ENCODE measurements at regions not wholly inside any gene's neighbourhood (a gene's known extent, or its start where the extent isn't known, plus 50 kb on each side); places are given as distances from the start of the nearest gene placed in this dataset.

DNA sequence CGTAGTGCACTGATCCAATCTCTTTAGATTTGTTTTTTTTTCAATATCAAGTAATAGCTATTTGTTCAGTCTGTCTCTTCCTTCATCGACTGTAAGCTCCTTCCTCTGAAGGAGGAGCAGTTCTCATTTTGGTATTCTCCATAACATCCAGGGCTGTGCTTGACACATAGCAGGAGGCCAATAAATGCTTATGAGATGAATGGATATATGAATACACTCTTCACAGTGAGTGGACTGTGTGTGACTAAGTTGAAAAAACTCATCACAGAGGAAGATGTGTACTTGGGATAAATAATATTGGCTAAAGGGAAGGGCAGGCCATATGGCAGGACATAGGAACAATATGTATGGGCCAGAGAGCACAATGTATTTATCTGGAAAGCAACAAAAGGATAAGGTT lies 205.3 kb upstream of the PRICKLE1 start:
- dilution Hi-C loops (cut with MboI; ENCODE audit: extremely low pct_ligation_motif_present, low sequenced_read_pairs) = loop anchor here (25.0 kb wide), 1 partner anchor 492 kb away; no protein-coding TSS in a partner anchor
- Histone ChIP-seq H3K9ac (replicated peaks; ENCODE audit: extremely low read depth, insufficient read depth, low read length) (no peak overlapping the region), H2AFZ (ENCODE audit: low read depth, low read length) (no peak overlapping the region), H3K4me3 (replicated peaks in 1 of 3; ENCODE audit: insufficient read depth in 1 of 3, low read depth in 1 of 3, low read length in 3 of 3) (no peak overlapping the region), H3K27me3 (ENCODE audit: control insufficient read depth in 2 of 2, insufficient read depth in 2 of 2, low read length in 2 of 2) (no peaks in the 10 kb centered on the region), H3K36me3 (ENCODE audit: control insufficient read depth in 2 of 2, extremely low read depth in 1 of 2, insufficient read depth in 2 of 2, low read length in 2 of 2) (no peaks in the 10 kb centered on the region), H3K79me2 (ENCODE audit: control insufficient read depth, insufficient read depth, low read length) (no peaks in the 10 kb centered on the region), H3K9me3 (replicated peaks; ENCODE audit: control insufficient read depth, insufficient read depth, low read length) (no peaks in the 10 kb centered on the region), H3K27ac (ENCODE audit: insufficient read depth, low read depth, low read length) (no peak overlapping the region), H4K20me1 (replicated peaks; ENCODE audit: control insufficient read depth, extremely low read depth, insufficient read depth, low read length) (no peaks in the 10 kb centered on the region), H3K4me2 (ENCODE audit: insufficient read depth, low read length) (no peak overlapping the region), H3K4me1 (ENCODE audit: control insufficient read depth, extremely low read depth, insufficient read depth, low read length) (peaks cover 27% of the 10 kb centered on the region), H3K9me1 (replicated peaks; ENCODE audit: control insufficient read depth, extremely low read depth, insufficient read depth, low read length) (no peaks in the 10 kb centered on the region)
- CTCF ChIA-PET = no interaction called here
- intact Hi-C loops (cut with micrococcal nuclease) = no loop called here
- FAIRE-seq (no peak), DNase-seq (ENCODE audit: low read depth, low spot score) (no peak)
- TF ChIP-seq MYC (IDR thresholded peaks at IDR 0.05; ENCODE audit: low read depth, low read length) (no peak), GATA2 (IDR thresholded peaks at IDR 0.05; ENCODE audit: insufficient read depth, insufficient read length, low read depth, low read length) (no peak), POLR2A (IDR thresholded peaks at IDR 0.05; ENCODE audit: low read depth, low read length) (no peak), FOS (IDR thresholded peaks at IDR 0.05; ENCODE audit: borderline replicate concordance, insufficient read depth, low read length) (no peak)
- TF ChIP-seq, protein P1, sequence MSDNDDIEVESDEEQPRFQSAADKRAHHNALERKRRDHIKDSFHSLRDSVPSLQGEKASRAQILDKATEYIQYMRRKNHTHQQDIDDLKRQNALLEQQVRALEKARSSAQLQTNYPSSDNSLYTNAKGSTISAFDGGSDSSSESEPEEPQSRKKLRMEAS (IDR thresholded peaks at IDR 0.05; ENCODE audit: insufficient read depth, insufficient read length) = no peak
- BruUV-seq (replicated peaks) = no TSS peak
- POLR2A ChIA-PET = interaction anchor here (0.7 kb wide), 1 partner anchor 67 kb away, joined by 5 read pairs; no protein-coding TSS in a partner anchor

DNA sequence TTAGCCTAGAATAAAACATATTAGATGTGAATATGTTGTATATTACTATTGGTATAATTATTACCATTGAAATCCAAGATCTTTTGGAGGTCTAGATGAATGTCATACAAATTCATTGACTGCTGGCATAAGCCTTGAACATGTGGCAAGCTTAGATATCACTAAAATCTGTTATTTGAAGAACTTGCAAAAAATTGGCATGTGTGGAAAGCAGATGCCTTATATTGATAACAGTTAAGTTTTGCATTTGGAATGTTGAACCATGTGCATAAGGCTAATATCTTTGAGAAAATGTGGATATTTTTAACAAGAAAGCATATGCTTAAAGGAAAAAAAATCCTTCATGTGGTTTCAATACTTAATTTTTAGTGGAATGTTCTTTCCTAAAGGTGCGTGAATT lies 203.6 kb upstream of the PRICKLE1 start:
- Histone ChIP-seq H3K79me2 (ENCODE audit: control insufficient read depth, insufficient read depth, low read length) (no peaks in the 10 kb centered on the region), H3K9me1 (replicated peaks; ENCODE audit: control insufficient read depth, extremely low read depth, insufficient read depth, low read length) (no peaks in the 10 kb centered on the region), H3K4me3 (replicated peaks in 1 of 3; ENCODE audit: insufficient read depth in 1 of 3, low read depth in 1 of 3, low read length in 3 of 3) (no peak overlapping the region), H2AFZ (ENCODE audit: low read depth, low read length) (no peak overlapping the region), H3K27ac (ENCODE audit: insufficient read depth, low read depth, low read length) (no peak overlapping the region), H3K36me3 (ENCODE audit: control insufficient read depth in 2 of 2, extremely low read depth in 1 of 2, insufficient read depth in 2 of 2, low read length in 2 of 2) (no peaks in the 10 kb centered on the region), H3K4me2 (ENCODE audit: insufficient read depth, low read length) (no peak overlapping the region), H3K27me3 (ENCODE audit: control insufficient read depth in 2 of 2, insufficient read depth in 2 of 2, low read length in 2 of 2) (no peaks in the 10 kb centered on the region), H3K4me1 (ENCODE audit: control insufficient read depth, extremely low read depth, insufficient read depth, low read length) (peaks cover 32% of the 10 kb centered on the region), H4K20me1 (replicated peaks; ENCODE audit: control insufficient read depth, extremely low read depth, insufficient read depth, low read length) (no peaks in the 10 kb centered on the region), H3K9ac (replicated peaks; ENCODE audit: extremely low read depth, insufficient read depth, low read length) (no peak overlapping the region), H3K9me3 (replicated peaks; ENCODE audit: control insufficient read depth, insufficient read depth, low read length) (no peaks in the 10 kb centered on the region)
- no peak for FAIRE-seq
- ChIA-PET CTCF (no interaction called here), POLR2A (no interaction called here)
- dilution Hi-C loops (cut with MboI; ENCODE audit: extremely low pct_ligation_motif_present, low sequenced_read_pairs) (loop anchor here (25.0 kb wide), 1 partner anchor 494 kb away; no protein-coding TSS in a partner anchor), intact Hi-C loops (cut with micrococcal nuclease) (no loop called here)
- DNase-seq (ENCODE audit: low read depth, low spot score) = no peak
- TF ChIP-seq JUN (IDR thresholded peaks at IDR 0.05; ENCODE audit: borderline replicate concordance, insufficient read depth, insufficient read length, low read depth) (no peak), GATA2 (IDR thresholded peaks at IDR 0.05; ENCODE audit: insufficient read depth, insufficient read length, low read depth, low read length) (no peak), POLR2AphosphoS5 (IDR thresholded peaks at IDR 0.05; ENCODE audit: insufficient read depth, low read depth, low read length) (no peak), MYC (IDR thresholded peaks at IDR 0.05; ENCODE audit: low read depth, low read length) (no peak), POLR2A (IDR thresholded peaks at IDR 0.05; ENCODE audit: low read depth, low read length) (no peak), EZH2 (IDR thresholded peaks at IDR 0.05; ENCODE audit: borderline replicate concordance, low read depth, low read length, severe bottlenecking) (no peak), FOS (IDR thresholded peaks at IDR 0.05; ENCODE audit: borderline replicate concordance, insufficient read depth, low read length) (no peak)
- TF ChIP-seq, protein P1 (IDR thresholded peaks at IDR 0.05; ENCODE audit: insufficient read depth, insufficient read length) = no peak
- TF ChIP-seq, protein P2, sequence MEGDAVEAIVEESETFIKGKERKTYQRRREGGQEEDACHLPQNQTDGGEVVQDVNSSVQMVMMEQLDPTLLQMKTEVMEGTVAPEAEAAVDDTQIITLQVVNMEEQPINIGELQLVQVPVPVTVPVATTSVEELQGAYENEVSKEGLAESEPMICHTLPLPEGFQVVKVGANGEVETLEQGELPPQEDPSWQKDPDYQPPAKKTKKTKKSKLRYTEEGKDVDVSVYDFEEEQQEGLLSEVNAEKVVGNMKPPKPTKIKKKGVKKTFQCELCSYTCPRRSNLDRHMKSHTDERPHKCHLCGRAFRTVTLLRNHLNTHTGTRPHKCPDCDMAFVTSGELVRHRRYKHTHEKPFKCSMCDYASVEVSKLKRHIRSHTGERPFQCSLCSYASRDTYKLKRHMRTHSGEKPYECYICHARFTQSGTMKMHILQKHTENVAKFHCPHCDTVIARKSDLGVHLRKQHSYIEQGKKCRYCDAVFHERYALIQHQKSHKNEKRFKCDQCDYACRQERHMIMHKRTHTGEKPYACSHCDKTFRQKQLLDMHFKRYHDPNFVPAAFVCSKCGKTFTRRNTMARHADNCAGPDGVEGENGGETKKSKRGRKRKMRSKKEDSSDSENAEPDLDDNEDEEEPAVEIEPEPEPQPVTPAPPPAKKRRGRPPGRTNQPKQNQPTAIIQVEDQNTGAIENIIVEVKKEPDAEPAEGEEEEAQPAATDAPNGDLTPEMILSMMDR (IDR thresholded peaks at IDR 0.05; ENCODE audit: extremely low read depth in 1 of 2, insufficient read depth in 1 of 2, low read depth in 1 of 2, low read length in 2 of 2) = no peak
- BruUV-seq (replicated peaks) = no TSS peak

Data from endothelial cell of umbilical vein (primary cell).